ENCODE measurements at regions not wholly inside any gene's neighbourhood (a gene's known extent, or its start where the extent isn't known, plus 50 kb on each side); places are given as distances from the start of the nearest gene placed in this dataset.
"Not testable (repeated sequence)": the region's sequence is repeated elsewhere in the genome, so short reads cannot be mapped to it uniquely, and the experiment has no call there.

- no peak for DNase-seq
These were observed 84.8 kb upstream of the ASB18 start for GRCh38 chr2:236348976-236349375.

GRCh38 chr2:236350426-236350825 is 86.2 kb upstream of the ASB18 start:
- DNase-seq = no peak

GRCh38 chr2:236351966-236352525 is 87.8 kb upstream of the ASB18 start:
- DNase-seq = no peak

GRCh38 chr2:236352761-236353593 is 88.8 kb upstream of the ASB18 start:
- DNase-seq = peak; percentile 30

- DNase-seq = no peak
These were observed 89.4 kb upstream of the ASB18 start for GRCh38 chr2:236353594-236353942.

- no peak for DNase-seq
These were observed 90.1 kb upstream of the ASB18 start for GRCh38 chr2:236354056-236354940.

- no peak for DNase-seq
These were observed 90.9 kb upstream of the ASB18 start for GRCh38 chr2:236354973-236355595.

GRCh38 chr2:236355911-236356310 is 91.7 kb upstream of the ASB18 start:
- DNase-seq = no peak

- not testable (repeated sequence) for DNase-seq
These were observed 92.1 kb upstream of the ASB18 start for GRCh38 chr2:236356321-236356720.

- DNase-seq = not testable (repeated sequence)
These were observed 94.3 kb upstream of the ASB18 start for GRCh38 chr2:236358482-236358881.

GRCh38 chr2:236359426-236360045 is 95.3 kb upstream of the ASB18 start:
- DNase-seq = no peak

GRCh38 chr2:236360496-236360895 is 96.3 kb upstream of the ASB18 start:
- no peak for DNase-seq

- no peak for DNase-seq
These were observed 99.6 kb upstream of the ASB18 start for GRCh38 chr2:236363711-236364277.

- DNase-seq = no peak
These were observed 101.2 kb upstream of the ASB18 start for GRCh38 chr2:236365258-236366048.

GRCh38 chr2:236366049-236366387 is 101.8 kb upstream of the ASB18 start:
- DNase-seq = no peak

- DNase-seq = no peak
These were observed 102.2 kb upstream of the ASB18 start for GRCh38 chr2:236366397-236366796.

- DNase-seq = no peak
These were observed 103.5 kb upstream of the ASB18 start for GRCh38 chr2:236367506-236368289.

GRCh38 chr2:236369661-236370062 is 105.5 kb upstream of the ASB18 start:
- no peak for DNase-seq

- no peak for DNase-seq
These were observed 106.7 kb upstream of the ASB18 start for GRCh38 chr2:236370847-236371409.

GRCh38 chr2:236375973-236376476 is 111.8 kb upstream of the ASB18 start:
- no peak for DNase-seq

Data from NCI-H748 treated with DMSO at 0.1 percent for 48 hours (cell line).